ENCODE measurements at regions not wholly inside any gene's neighbourhood (a gene's known extent, or its start where the extent isn't known, plus 50 kb on each side); places are given as distances from the start of the nearest gene placed in this dataset.

DNA sequence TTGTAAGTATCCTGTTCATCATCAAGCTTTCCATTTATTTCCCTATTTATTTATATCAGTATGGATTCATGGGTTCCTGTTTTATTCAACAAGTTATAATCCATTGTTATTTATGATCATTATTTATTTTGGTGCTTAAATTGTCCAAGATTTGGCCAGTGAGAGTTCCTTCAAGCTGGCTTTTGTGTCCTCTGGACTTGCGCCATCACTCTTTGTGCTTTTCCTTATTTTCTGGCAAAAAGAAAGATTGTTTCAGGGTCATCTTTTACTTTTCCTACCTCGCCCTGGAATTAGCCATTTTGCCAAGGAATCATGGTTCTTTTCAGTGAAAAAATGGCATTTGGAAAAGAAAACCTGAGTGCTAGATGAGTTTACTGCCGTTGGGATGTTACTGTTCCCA lies 193.4 kb downstream of the ADAMTS15 start:
- no peak for DNase-seq (ENCODE audit: low spot score)

DNA sequence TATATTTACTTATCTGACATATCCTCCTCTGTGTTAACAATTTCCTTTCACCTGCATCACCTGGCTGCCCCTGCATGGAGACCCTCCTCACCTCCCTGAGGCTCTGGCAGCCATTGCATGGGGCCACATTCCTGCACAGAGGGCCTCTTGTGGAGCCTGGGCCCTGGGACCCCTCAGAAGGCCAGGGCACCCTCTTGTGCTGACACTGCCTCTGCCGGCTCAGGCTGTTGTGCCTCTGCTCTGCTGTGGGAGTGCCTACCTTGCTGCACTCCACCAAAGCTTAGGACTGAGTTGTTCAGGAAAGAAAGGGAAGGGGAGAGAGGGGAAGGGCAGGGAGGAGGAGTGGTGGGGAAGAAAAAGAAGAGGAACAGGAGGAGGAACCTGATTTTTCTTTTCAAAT lies 194.5 kb downstream of the ADAMTS15 start:
- DNase-seq (ENCODE audit: low spot score) = no peak

DNA sequence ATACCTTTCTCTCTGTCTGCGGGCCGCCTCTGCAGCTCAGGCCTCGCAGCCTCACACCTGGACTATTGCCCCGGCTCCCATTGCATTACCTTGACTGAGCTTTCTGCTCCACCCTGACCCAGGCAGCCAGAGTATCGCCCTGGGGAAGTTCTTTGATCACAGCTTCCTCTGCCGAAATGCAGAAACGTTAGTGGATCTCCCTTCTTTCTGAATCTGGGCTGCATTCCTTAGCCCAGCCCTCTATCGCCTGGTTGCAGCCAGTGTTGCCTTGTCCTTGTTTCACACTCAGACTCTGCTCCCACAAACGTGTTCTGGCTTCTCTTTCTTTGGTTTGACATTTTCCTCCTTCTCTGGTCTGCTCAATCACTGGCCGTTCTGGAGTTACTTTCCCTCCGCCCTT lies 195.7 kb downstream of the ADAMTS15 start:
- peak; percentile 11 for DNase-seq (ENCODE audit: low spot score)

DNA sequence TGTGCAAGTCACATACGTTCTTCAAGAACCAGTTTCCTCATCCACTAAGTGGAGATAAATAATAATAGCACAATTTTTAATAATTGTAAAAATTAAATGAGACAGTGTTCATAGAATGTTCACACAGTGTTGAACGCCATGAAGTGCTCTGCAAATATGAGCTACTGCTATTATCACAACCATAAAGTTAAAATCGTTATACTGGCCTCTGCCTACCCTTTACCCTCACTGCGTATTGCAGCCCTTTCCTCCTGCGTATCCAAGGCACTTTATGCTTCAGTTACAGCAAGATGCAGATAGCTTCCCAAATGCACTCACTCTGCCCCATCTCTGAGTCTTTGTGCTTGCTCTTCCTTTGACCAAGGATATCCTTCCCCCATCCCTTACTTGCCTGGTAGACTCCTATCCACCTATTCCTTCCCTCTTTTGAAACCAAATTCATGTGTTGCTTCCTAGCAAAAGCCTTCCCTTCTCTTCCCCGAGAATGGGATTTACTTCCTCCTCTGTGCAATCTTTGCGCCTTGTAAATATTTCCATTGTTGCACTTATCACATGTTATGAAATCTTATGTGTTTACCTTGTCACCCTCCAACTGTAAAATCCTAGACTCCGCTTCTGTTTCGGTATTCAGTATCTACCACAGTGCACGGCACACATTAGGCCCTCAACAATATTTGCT lies 196.9 kb downstream of the ADAMTS15 start:
- no peak for DNase-seq (ENCODE audit: low spot score)

DNA sequence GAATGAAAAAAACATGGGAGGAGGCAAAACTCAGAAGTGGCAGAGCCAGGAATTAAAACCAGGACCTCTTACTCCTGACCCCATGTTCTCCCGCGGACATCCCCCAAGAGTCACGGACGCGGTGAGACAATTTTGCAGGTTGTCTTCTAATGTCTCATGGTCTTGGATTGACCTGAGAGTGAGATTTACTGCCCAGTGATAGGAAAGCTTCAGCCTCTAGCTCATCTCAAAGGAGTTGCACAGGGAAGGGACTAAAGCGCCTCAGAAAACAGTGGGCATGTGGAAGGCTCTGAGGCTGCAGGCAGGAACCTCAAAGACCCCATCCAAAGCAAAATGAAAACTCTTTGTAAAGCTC lies 197.4 kb downstream of the ADAMTS15 start:
- DNase-seq (ENCODE audit: low spot score) = no peak

DNA sequence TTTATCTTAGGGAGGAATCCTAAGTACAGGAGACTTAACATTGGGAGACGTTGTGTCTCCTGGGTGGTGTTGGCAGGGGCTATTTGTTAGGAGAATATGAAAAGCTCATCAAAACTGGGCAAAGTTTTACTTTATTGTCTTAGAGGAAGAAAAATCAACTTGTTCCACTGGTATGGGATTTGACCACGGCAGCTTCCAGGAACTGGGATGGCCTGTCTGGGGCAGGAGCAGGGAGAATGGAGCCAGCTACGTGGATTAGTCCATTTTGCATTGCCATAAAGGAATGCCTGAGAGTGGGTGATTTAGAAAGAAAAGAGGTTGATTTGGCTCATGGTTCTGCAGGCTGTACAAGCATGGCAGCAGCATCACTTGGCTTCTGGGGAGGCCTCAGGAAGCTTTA lies 198.4 kb downstream of the ADAMTS15 start:
- no peak for DNase-seq (ENCODE audit: low spot score)

DNA sequence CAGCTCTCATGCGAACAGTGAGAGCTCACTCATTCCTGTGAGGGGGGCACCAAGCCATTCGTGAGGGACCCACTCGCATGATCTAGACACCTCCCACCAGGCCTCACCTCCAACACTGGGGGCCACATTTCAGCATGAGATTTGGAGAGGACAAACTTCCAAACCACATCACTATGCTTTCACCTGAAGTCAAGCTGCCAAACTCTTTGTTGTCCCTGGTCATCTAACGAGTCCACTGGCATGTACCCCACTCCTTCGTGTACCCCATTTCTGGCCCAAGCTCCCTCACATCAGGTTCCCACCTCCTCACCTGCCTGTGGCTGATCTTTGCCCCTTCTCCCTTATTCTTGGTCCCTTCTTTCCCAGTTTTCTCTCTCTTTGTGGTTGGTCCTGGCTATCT lies 198.9 kb downstream of the ADAMTS15 start:
- DNase-seq (ENCODE audit: low spot score) = no peak

DNA sequence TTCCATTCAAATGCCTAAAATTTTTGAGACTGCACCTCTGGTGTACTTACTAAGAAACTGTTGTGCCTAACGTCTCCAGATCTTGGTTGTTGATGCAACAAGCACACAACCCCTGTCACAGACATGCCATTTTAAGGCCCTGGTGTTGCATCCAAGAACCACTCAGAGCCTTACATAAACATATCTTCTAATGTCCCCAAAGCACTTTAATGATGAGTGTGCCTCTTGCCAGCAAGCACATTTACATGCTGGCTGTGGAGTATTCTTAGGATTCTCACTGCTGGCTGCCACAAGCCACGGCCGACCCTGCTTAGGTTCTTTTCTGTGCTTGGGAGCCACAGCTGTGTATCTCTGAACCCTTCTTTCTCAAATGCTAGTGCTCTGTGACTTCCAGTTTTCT lies 201.4 kb downstream of the ADAMTS15 start:
- no peak for DNase-seq (ENCODE audit: low spot score)

DNA sequence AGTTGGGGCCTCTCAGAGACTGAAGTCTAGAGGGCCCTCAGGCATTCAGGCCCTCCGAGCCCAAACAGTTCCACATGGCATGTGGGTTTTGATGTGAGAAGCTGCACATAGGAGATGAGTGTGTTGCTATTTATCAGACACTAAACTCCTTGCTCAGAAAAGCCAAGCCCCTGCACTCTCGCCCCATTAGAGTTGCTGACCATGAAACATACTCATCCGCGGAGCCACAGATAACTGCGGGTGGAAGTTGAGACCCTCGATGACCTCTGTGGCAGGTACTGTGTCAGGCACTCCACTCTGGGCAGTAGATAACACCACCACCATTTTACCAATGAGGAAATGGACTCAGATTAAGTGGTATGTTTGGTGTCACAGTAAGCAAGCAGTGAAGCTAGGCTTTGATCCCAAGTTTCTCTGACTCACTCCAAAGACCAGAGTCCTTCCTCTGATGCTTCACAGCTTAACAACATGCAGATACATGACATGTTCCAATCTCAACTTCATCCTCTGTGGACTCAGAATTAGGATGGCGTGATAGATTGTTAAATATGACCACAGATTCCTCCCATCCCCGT lies 202.1 kb downstream of the ADAMTS15 start:
- DNase-seq (ENCODE audit: low spot score) = no peak

DNA sequence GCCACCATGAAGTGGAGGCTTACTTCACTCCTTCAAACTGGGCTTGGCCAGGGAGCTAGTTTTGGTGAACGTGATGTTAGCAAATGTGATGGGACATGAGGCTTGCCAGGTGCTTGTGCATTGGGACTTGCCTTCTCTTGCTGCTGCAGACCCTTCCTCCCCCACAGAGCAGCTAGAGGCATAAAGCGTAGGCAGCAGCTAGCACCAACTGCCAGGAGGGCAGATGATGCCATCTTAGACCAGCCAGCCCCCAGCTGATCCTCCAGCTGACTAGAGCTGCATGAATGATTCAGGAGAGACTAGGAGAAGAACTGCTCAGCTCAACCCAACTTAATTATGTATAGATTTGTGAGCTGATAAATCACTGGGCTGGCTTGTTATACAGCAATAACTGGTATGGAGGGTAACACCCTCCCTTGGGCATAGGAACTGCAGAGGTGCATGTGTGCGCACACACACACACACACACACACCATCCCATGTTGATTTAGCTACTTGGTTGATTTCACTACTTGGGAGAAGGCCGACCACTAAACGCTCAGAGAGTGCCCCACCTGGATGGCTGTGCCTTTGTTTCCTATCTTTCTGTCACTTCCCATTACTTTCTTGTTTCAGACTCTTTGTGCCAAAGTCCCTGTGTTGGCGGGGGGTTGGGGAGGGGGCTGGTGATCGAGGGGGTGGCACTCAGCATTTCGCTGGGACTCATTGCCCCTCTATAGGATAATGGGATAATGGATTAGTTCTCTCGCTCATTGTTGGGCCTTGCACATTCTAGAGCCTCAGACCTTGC lies 202.8 kb downstream of the ADAMTS15 start:
- DNase-seq (ENCODE audit: low spot score) = no peak

DNA sequence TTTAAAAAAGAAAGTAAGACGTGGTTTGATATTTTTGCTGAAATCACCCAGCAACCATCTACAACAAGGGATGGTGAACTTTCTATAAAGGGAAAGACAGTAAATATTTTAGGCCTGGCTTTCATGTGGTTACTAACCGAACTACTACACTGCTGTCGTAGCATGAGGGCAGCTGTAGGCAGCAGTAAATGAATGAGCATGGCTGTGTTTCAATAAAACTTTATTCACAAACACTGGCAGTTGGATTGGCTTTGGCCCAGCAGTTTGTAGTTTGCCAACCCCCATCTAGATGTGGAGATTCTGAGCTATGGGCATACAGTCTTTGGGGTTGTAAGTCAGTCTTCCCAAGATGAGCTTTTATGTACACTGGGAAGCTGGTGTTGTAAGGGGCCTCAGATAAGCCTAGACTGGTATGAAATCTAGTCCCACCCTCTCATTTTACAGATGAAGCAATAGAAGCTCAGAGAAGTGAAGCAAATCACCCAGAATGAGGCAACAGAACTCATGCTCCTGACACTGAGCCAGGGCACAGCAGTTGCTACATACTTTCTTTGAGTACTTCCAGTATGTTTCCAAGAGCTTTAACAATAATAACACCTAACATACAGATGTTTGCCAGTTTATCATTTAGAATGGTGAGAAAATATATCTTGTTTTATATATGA lies 204.4 kb downstream of the ADAMTS15 start:
- DNase-seq (ENCODE audit: low spot score) = peak; percentile 9

DNA sequence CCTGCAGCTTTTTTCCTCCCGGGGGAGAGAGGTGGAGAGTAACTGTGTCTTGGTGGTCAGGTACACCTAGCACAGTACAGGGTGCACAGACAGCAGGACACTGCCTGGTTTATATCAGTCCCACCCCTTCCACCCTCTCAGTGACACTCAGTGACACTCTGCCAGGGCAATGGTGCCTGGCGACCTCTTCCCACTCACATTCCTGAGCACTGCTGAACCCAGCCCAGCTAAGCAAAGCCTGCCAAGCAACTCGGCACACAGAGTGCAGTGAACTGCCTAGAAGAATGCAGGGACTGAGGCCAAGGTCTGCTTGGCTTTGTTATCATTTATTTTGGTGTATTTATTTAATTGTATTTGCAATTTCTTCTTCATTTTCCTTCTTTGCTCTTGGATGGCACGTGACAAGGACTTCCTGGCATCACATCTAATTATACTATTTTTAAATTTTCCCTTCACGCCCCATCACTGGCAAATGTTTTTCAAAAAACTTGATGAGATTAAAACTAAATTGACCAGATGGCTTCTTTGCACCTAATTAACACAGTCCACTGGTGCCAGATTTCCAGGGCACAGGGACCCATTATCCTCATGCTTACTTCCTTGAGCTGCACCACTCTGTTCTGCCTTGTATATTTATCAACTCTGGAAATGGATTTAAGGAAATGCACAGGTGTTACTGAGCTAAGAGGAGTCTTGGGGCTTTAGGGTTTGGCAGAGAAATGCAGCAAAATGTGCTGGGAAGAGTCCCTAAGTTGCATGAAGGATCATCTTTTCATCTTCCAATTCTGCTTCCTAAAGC lies 205.6 kb downstream of the ADAMTS15 start:
- DNase-seq (ENCODE audit: low spot score) = no peak

DNA sequence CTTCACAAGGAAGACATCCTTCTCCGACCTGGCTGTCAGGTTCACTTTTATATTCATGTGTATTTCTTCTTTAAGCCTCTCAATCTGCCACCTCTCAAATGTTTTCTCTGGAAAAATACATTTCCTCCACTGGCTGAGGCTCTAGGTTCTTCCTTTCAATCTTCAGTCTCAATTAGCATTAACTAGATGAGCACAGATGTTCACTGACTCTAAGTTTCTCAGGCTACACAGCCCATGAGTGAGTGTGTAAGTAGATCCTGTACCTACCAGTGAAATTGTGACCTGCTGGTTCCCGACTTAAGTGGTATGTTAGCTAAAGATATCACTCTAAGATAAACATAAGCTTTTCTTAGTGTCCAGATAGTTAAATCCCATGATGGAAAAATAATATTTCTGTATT lies 206.9 kb downstream of the ADAMTS15 start:
- DNase-seq (ENCODE audit: low spot score) = no peak

DNA sequence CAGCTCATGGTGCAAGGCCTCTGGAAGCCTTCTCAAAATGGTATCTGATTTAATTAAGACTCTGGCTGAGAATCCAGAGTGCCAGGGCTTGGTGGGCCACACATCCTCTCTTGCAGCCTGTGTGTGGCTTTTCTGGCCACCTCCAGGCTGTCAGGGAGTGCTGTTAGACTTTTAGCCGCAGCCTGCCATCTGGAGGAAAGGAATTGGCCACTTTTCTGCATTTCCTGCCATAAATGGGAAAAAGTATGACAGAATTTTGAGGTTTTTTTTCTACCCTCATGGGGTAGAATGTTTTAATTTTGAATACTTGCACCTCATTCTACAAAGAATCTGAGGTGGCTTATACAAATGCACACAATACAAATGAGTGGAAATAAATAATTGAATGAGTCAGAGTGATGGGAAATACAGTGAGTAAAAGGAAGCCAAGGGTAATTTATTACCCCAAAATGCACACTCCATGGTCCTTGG lies 218.4 kb downstream of the ADAMTS15 start:
- DNase-seq (ENCODE audit: low spot score) = no peak

DNA sequence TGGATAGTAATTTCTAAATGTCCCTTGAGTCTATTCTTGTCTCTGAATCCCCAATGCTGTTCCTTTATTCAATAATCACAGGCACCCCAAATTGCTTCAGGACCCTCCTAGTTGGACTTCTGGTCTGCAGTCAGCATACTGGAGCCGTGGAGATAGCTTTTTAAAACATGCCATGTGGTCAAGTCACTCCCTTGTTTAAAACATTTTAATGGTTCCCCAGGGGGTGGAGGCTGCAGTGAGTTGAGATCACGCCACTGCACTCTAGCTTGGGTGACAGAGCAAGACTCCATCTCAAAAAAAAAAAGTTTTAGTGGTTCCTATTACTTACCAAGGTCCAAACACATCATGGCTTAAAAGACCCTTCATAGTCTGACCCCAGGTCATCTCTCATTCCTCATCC lies 220.3 kb downstream of the ADAMTS15 start:
- DNase-seq (ENCODE audit: low spot score) = no peak

DNA sequence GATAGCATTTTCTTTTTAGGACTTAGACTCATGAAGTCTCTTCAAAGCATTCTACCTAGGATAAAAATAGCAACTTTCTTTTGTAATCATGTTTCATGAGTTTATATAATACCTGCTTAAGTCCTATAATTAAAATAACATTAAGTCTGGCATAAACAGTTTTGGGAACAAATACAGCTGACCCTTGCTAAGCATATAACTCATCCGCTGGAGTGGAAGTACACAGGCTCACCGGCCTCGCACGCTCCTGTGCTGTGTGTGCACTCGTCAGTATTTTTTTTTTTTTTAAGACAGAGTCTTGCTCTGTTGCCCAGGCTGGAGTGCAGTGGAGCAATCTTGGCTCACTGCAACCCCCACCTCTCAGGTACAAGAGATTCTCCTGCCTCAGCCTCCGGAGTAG lies 221.8 kb downstream of the ADAMTS15 start:
- DNase-seq (ENCODE audit: low spot score) = no peak

DNA sequence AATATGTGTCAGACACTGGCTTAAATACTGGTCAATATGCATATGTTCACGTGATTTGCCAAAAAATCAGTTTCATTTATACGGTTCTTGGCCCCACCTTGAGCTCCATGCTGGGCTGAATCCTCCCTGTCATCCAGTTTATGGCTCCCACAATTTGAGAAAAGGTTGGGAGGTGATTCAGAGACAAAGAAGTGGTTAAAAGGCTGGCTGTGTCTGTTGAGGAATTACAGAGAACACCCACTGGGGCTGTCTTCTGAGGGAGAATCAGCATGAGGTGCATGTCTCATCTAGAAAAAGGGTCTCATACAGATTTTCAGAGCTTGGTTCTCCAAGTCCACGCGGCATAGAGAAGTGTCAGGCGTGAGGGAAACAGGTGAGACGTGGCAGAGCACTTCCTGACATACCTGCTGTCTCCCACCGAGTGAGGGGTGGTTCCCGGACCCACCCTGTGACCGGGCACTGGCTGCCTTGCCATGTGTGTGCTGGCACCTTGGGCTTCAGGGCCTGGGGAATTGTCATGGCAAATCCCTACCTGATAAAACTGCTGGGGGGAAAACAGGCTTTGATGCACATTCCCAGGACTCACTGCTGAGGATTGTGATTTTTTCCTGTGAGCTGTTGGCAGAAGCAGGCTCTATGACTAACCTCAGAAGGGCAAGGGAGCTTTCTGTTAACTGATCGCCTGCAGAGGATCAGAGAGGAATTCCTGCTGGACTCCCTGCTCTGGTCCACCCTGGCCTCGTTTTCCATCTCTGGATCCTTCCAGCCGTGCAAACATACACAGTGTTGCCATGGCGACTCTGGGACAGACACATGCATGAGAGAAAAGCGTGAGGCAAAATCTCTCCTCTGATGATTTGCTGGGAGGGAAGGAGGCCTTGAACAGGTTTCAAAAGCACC lies 223.6 kb downstream of the ADAMTS15 start:
- no peak for DNase-seq (ENCODE audit: low spot score)

DNA sequence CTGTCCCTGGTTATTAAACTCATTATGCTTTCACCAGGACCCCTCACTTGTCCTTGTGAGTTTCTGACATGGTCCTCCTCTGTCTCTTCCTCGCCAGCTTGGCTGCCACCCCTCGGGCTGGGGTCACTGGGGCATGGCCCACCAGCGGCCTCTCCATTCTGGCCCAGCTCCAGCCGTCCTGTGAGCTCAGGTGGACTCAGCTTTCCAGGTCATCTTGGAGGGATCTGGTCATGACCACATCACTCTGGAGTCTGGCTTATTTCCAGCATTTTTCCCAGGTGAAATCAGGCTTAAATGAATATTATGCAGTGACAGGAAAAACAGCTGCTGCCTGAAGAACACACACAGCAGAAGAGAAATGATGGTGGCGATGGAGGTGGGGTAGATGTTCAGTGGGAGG lies 224.5 kb downstream of the ADAMTS15 start:
- no peak for DNase-seq (ENCODE audit: low spot score)

DNA sequence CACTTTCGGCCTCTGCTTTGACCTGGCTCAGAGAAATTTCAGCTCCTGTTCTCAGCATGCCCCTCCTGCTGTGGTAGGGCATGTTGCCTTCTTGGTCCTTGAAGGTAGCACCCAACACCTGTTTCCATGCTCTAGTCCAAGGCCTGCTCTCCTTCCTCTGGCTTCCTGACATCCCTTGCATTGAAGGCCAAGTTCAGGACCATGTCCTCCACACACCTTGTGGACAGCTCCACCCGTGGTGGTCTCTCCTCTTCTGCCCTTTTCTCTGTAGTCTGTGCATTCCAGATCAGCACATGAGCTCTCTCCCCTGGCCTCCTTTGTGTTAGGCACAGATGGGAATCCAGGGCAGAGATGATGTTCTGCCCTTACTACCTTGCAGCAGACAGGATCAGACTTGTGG lies 225.3 kb downstream of the ADAMTS15 start:
- no peak for DNase-seq (ENCODE audit: low spot score)

DNA sequence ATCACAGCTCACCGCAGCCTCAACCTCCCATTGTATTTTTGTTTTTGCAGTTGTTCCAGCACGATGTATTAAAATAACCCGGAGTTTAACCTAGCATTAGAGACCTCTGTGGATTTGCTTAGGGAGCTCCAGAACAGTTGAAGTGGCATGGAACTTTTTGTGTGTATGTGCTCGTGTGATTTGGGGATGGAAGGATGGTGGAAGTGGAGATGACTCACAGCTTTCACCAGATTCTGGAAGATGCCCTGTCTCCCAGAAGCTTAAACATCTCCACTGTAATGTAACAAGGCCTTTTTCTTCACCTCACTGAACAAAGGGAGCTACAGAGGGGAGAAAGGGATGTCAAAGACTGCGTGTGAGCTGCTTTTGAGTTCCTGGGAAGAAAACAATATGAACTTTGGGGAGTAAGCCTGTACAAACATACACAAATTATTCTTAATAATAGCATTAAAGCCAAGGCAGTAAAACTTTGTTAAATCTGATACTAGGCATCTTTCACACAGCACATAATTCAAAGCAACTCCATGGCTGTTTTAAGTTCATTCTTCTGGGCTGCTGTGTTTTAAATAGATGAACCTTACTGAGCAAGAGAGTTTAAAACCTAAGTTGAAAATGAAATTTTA lies 226.4 kb downstream of the ADAMTS15 start:
- DNase-seq (ENCODE audit: low spot score) = no peak

Measured in SW480 (cell line).